NCI-H748 treated with DMSO at 0.1 percent for 48 hours (cell line): ENCODE measurements at regions not wholly inside any gene's neighbourhood (a gene's known extent, or its start where the extent isn't known, plus 50 kb on each side); places are given as distances from the start of the nearest gene placed in this dataset.

Experiments used
- DNase-seq: peaks from one replicate; lab custom pipeline; 2025; lab: John Stamatoyannopoulos, UW

DNA sequence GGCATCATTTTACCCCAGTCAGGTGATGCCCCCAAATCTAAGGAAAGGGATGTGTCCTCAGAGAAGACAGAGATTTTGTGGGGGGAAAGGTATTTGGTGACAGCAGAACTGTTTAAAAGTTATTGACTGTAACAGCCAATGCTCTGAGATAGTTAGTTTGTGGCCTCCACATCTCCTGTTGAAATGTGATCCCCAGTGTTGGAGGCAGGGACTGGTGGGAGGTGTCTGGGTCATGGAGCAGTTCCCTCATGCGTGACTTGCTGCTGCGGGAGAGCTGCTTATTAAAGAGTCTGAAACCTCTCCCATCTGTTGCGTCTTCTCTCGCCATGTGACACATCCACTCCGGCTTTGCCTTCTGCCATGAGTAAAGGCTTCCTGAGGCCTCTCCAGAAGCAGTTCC lies 282.8 kb upstream of the FOXQ1 start:
- no peak for DNase-seq

DNA sequence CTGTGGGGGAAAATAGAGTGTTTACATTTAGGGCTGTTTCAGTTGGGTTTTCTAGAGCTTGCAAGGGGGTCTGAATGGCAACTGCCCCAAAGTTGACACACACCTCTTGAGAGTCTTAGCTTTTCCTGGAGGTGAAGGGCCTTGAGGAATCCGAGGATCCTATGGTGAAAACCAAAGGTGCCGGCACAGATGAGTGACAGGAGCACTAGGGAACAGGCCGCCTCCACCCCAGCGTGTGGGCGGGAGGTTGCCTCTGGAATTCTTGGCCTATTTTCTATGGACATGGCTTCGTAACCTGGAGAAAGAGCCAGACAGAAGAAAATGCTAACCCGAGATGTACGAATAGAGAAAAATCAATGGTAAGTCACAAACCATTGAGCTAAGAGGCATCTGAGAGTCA lies 283.2 kb upstream of the FOXQ1 start:
- DNase-seq: no peak

DNA sequence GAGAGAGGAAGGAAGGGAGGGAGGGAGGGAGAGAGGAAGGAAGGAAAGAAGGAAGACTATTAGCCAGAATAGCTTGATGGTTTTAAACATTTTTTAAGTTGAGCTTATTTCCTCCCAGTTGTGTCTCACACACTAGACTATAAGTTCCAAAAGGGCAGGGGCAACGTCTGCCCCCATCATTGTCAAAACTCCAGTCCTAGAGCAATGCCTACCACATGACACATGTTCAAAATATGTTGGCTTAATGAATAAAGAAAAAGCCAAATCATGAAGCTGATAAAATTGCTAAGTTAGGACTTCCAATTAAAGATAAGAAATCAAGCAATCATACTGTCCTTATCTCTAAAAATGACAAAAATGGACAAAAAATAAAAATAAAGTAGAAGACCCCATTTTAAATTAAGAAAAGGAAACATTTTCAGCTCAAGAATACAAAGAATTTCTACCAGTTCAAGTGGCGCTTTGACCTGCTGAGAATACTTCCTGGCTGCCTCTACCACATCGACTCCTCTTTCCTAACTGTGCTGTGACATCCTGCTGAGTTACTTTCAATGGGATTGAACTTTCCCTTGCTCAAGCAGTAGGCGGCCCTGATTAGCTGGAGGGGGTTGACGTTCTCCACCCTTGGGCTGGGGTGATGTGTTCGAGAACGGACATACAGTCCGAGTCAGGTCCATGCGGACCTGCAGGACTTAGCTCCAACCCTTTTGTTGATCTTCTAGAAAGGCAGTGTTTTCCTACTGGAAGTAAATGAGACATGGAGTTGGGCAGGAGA lies 283.9 kb upstream of the FOXQ1 start:
- DNase-seq: no peak

DNA sequence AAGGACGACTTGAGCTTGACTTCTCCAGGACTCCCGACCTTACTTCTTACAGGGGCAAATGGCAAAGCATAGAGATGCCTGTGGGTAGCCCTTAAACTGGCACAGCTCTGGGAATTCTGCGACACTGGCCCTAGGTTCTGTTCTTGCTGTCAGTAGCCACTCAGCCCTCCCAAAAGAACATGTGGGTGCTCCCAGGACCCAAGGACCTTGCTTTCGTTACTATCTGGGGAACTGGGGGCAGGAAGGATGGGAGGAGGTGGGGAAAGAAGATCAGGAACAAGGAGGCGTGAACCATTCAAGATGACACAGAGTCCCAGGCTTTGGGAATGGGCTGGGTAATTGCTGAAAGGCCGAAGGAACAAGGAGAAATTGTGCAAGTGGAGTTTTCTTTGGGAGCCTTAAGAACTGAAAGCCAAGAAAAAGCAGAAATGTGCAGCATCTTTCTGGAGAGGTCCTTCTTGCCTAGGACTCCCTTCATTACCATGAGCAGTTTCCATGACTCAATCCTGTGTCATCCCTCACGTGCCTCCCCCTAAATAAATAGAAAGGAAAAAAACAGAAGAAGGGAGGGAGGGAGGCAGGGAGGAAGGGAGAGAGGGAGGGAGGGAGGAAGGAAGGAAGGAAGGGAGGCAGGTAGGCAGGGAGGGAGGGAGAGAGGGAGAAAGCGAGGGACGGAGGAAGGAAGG lies 284.6 kb upstream of the FOXQ1 start:
- no peak for DNase-seq

DNA sequence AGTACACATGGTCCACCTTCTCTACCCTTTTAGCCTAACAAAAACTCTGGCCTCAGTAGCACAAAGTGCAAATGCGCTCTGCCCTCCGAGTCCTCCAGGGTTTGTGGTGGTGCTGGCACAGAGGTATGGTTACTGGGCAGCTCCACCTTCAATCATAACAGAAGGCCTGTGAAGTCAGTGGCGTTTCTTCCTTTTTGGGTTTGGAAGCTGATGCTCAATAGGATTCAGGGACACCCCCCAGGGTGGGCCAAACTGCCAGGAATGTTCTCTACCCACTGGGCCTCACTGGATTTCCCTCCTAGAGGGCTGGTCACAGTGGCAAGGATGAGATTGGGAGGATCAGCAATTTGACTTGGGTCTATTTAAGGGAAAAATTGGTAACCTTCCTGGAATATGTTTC lies 286.1 kb upstream of the FOXQ1 start:
- DNase-seq: no peak

DNA sequence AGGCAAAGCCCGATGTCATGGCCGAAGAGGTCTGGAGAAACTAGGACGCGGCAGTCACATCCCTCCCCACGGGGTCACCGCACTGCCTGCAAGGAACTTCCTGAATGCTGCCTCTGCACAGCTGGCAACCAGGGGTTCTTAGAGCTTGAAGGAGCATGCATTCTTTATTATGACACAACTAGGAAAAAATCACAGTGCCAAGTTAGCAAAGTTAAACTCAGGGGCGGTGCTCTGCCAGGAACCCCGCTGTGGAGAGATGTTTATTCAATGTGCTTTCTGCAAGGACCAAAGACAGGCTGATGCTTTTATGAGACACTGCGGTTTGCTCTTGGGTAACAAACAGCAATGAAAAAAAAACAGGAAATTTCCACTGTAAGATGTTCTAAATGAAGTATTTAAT lies 287.3 kb upstream of the FOXQ1 start:
- DNase-seq: no peak

DNA sequence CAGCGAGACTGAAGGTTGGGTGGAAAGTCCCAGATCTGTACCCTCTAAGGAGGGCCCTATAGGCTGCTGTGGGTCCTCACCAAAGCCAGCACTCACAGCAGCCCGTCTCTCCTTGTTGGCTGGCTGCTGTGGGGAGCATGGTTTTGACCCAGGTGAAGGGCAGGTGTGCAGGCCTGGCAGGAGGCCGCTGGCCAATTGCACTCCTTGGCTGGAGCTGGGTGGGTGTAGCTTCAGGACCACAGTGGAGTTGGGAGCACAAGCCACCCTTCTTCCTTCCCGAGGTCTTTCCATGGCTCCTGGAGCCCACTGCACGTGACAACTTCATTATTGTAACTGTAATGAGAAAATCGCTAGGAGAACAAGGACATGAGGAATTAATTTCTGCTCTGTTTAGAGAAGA lies 287.7 kb upstream of the FOXQ1 start:
- DNase-seq: no peak

DNA sequence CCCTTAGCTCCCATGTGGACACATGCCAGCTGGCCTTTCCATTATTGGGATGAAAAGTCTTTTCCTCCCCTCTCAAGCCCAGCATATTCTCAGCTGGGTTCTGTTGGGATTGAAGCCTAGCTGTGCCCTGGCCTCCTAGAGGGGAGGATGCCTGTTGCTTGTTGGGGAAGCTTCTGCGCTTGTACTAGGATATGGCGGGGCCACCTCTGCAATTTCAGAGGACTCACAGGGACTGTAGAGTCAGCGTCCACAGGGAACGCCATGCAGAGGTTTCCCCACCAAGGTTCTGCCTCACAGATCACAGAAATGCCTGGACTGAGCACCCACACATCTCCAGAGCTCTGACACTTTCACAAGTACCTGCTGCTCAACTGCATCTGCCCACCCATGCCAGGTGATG lies 288.7 kb upstream of the FOXQ1 start:
- DNase-seq: no peak

DNA sequence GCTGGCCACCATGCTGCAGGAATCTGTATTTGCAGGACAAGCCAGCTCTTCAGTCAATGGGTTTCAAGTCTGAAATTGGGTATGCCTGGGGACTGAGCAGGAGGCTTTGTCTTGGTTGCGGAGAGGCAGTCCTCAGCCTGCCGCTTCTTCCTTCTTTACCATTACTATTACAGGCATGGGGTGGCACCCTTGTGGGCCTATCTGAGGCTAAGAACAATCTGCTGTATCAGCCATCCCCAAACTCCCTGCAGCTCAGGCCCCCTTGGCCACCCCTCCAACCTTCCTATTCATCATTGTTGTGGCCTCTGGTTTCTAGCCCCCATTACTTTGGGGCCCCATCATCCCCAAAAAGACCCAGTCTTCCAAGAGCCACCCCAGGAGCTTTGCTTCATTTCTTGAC lies 289.2 kb upstream of the FOXQ1 start:
- DNase-seq: no peak

DNA sequence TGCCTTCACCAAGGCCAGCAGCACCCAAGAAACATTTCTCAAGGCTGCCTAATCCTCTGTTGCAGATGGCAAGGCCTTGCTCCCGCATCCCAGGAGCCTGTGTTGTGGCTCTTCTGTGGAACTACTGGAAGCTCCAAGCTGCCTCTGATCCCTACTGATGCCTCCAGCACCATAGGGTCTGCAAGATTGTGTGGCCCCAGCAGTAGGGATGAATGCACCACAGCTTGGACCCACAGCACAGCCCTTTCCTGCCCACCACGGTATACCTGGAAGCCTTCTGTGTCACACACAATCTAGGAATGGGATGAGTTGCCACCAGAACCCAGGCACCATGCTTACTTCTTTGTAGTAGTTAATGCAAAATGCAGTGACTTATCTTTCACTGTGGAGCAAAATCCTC lies 291.1 kb upstream of the FOXQ1 start:
- no peak for DNase-seq

DNA sequence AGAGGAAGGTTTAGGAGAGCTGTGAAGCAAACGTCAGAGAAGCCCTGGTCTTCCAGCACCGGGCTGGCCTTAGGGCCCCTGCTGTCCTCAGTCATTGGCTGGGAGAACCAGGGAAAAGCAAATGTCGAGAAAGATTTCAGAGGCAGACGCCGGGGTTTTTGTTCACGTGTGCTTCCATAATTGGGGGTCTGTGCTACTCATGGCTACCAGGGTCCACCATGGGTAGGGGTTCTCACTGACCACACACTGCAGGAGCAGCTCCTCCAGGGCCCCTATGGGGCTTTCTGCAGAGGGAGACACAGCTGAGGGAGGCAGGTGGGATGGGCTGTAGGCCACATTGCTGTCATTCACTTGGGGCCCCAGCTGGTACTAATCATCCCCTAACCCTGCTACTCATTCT lies 291.8 kb upstream of the FOXQ1 start:
- DNase-seq: no peak

DNA sequence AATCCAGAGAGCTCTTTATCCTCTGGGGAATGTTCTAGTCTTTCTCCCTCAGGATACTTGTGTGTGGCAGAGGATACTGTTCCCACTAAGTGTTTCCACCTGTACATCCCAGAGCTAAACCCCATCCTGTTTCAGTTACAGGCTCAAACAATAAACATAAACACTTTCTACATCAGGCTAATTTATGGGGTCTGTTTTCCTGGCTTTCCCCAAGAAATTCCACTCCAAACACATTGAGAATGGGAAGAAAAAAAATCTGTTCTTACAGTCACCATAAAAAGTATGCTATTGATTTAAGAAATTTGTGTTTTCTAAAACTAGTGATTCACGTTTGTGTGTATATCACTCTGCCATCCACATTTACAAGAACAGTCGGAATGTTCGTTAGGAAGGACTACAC lies 293.9 kb upstream of the FOXQ1 start:
- DNase-seq: no peak

DNA sequence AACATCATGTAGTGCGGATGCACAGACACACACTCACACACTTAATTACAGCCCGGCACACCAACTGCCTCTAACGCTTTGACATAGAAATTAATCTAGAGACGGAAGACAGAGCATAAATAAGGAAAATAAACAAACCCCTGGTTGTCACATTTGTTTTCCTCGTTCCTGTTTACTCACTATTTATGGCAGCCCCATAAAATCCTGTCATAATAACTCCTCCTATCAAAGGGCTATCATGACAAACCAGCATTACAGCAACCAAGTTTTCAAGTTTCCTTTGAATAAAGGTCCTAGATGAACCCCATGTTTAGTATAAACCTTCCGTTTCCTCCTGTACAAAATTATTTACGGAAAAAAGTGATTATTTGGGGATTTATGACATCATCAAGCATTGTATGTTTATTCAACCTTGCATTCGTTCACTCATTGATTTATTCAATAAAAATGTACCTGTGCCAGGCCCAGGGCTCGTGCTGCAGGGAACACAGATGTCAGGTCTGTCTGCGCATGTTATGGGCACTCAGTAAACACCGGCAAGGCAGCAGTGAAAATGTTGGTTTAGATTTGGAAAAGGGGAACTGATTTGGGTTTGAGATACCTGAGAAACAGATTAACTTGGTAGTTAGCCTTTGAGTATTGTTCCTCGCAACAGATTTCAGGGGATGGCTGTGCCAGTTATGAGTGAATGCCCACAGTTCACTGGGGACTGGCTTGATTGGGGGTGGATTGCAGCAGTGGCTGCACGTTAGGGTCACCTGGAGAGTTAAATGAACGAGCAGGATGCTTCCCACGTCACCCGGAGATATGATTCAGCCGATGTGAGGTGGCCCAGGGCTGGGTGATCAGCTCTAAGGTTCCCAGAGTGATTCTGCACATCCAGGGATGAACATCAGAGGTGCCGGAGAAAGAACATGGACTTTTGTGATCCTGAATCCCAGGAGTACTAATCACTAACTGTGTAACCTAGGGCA lies 295.3 kb upstream of the FOXQ1 start:
- no peak for DNase-seq

DNA sequence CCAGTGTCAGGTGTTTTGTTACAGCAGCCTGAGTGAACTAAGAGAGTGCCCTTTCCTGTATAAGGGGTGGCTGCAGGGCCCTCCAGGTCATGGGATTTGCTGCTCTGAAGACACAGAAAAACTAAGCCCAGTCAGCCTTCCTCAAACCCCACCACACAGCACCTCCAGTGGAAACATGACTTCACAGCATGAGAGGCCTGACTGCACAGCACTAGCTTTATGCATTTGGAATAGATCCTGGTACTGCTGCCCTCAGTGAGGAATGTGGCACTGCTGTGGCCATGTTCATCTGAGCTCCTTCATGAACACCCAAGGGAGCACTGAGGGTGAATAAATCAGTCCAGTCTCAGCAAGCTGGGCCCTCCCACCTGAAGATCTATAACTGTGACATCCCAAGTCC lies 296.1 kb upstream of the FOXQ1 start:
- DNase-seq: no peak

DNA sequence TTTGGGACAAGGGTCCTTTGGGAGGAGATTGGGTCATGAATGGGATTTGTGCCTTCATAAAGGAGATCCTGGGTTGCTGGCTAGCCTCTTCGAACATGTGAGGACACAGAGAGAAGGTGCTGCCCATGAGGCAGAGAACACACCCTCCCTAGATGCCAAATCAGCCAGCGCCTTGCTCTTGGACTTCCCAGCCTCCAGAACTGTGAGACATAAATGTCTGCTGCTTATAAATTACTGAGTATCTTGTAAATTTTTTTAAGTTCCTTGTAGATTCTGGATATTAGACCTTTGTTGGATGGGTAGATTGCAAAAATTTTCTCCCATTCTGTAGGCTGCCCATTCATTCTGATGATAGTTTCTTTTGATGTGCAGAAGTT lies 297.5 kb upstream of the FOXQ1 start:
- DNase-seq: no peak

DNA sequence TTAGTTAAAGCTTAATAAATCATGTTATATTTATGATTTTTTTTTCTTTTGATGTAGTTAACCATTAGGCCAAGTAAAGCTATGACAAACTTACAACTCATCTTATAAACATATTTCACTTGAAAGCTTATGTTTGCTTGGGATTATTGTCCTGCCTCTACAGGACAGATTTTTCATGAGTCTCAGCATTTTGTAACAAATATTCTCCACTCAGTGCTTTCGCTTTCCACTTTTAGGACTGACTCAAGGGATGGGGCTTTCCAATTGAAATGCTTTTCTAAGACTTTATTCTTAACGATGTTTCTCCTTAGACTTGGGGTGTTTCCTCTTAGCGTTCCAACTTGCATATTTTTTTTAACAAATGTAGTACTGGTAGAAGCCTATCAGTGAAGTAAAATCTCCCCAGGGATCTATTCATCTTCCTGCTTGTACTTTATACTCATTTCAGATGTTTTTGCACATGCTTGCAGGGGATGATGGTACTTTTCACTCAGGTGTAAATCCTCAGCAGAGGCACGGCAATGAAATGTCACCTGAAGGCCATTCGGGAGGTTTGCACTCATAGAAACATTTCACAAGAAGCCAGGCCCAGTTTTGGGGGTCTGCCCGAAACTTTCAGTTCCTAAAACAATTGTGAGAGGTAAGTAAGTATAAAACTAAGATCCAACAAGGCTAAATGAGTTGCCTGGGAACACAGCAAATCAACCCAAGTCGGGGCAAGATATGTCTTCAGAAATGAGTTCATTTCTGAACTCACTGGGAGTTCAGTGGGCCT lies 298.1 kb upstream of the FOXQ1 start:
- DNase-seq: no peak

DNA sequence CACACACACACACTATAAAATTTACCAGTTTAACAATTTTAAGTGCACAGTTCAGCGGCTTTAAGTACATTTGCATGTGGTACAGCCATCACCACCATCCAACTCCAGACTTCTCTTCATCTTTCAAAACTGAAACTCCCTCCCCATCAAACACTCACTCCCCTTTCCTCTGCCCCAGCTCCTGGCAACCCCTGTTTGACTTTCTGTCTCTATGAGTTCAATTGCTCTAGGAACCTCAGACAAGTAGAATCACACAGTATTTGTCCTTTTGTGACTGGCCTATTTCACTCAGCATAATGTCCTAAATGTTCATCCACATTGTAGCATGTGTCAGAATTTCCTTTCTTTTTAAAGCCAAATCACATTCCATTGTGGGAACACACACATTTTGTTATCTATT lies 302.8 kb upstream of the FOXQ1 start:
- DNase-seq: no peak

DNA sequence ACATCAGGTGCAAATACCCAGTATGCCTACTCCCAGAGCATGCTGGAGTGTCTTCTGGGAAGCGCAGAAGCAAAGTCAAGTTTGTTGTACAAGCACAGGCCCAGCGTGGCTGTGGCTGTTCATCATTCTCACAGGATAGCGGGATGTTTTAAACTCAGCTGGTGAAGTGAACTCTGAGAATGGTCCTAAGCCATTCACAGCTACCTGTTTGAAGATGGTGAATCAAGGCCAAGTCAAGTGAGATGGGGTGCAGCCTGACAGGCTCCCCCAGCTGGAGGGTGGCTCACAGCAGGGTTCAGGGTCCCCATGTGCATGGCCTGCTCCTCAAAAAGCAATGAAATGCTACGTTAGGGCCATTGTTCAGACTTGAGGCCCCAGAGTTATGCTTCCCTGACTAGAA lies 304.7 kb upstream of the FOXQ1 start:
- DNase-seq: no peak

DNA sequence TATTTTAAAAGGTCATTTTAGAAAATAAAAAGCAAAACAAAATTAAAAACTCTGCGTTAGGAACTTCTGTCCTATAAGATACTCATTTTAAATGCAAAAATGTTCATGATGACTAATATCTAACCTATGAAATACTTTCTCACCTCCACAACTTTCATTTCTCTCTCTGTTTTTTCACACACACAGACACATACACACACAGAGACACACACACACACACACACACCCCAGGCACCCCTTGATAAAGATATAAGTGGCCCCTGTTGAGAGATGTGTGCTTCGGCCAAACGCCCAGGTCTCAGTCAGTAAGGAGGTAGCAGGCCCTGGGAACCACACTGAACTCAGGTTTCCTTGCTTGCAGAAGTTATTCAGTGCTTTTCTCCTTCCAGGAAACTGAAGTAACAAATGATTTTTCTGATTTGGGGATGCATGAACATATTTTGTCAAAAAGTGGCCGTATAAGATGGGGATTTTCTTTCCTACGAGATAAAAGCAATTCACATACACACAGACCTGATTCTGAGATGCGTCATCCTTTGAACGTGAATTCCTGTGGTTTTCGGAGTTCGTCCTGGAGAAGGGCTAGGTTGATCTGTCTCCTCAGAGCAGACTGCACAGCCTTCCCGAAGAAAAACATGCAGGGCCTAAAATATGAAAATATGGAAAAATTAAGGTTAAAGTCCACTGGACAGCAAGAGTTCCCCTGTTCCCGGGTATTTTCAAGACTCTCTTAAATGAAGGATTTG lies 306.8 kb upstream of the FOXQ1 start:
- no peak for DNase-seq

DNA sequence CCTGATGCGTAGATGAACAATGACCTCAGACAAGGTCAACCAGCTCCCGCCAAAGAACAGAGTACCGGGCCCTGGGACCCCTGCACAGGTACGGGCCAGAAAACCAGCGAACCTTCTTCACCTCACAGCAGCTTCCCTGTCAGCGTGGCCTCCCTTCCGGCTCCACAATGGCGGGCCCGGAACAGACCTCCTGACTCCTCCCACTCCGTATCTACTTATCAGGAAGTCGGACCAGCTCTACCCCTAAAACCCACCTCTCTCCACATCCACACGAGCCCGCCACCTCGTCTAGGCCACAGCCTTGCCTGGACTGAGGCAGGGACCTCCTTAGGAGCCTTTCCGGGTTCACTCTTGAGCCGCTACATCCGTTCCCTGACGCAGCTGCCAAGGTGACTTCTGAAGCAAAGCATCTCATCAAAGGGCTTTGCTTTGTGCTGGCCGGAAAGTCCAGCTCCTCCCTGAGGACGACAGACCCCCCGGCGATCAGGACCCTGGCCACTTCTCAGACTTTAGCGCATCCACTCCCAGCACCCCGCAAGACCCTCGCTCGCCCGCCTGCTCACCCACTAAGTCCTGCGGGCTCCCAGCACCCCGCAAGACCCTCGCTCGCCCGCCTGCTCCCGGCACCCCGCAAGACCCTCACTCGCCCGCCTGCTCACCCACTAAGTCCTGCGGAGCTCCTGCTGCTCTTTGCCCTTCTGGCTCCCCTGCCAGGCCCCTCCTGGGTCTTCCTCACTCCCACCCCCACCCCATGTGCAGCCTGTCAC lies 308.3 kb upstream of the FOXQ1 start:
- no peak for DNase-seq

DNA sequence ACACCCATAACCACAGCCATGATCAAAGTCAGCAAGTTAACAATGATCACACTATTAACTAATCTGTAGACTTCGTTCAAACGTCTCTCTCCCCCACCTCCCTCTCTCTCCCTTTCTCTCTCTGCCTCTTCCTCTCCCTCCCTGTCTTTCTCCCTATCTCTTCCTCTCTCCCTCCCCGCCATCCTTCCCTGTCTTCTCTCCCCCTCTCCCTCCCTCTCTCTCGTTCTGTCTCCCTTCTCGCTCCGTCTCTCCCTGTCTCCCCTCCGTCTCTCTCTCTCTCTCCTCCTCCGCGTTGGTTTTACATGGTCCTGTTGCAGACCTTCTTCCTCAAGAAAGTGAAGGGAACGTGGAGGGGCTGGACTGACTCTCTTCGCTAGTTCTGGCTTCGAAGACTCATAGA lies 308.9 kb upstream of the FOXQ1 start:
- DNase-seq: no peak
